ENCODE measurements at regions not wholly inside any gene's neighbourhood (a gene's known extent, or its start where the extent isn't known, plus 50 kb on each side); places are given as distances from the start of the nearest gene placed in this dataset.

DNA sequence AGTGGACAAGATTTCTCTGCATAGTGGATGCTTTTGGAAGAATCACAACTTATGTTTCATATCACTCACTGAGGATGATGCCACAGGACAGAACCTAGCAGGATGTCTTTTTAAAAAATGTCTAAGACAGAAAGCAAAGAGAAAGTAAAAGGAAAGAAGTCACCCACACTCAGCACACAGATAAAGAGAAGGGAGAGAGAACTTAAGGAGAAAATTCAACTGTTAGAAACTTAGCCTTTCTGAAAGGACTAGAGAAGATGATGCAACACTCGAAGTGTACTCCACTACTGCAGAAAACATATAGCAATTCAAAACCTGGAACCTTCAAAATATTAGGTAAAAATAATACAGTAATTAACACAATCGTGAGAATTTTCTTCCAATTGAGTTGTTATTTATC, 52.8 kb upstream of the STK26 start:
- H3K4me3 ChIP-seq (ENCODE audit: insufficient read depth, low read depth, low read length, poor library complexity, severe bottlenecking): no peak overlapping the region
- no peaks in the 10 kb centered on the region for H3K9me3 ChIP-seq (ENCODE audit: control insufficient read depth, low read length)
- H3K27me3 ChIP-seq (replicated peaks; ENCODE audit: control insufficient read depth, insufficient read depth, low read length, poor library complexity, severe bottlenecking): no peaks in the 10 kb centered on the region
- no peaks in the 10 kb centered on the region for H3K36me3 ChIP-seq (ENCODE audit: control insufficient read depth, insufficient read depth, low read length)
- H3K27ac ChIP-seq (ENCODE audit: insufficient read depth, low read length, poor library complexity, severe bottlenecking): no peak overlapping the region
- no peaks in the 10 kb centered on the region for H3K4me1 ChIP-seq (ENCODE audit: control insufficient read depth, insufficient read depth, low read length, poor library complexity, severe bottlenecking)
- DNase-seq: no peak
